BLaER1 (cell line): ENCODE measurements at regions not wholly inside any gene's neighbourhood (a gene's known extent, or its start where the extent isn't known, plus 50 kb on each side); places are given as distances from the start of the nearest gene placed in this dataset.
A peak's percentile ranks its signal among the peaks of the same experiment; 100 is the strongest.
"Not testable (repeated sequence)": the region's sequence is repeated elsewhere in the genome, so short reads cannot be mapped to it uniquely, and the experiment has no call there.

Source experiments
- H3K27ac ChIP-seq: shearing (Covaris generic); formaldehyde crosslinking; 2 replicates; pipeline ENCODE4 v1.8.1; 2022
- H3K27me3 ChIP-seq: shearing (Covaris generic); formaldehyde crosslinking; 2 replicates; pipeline ENCODE4 v1.8.1; 2022
- H3K36me3 ChIP-seq: shearing (Covaris generic); formaldehyde crosslinking; 2 replicates; pipeline ENCODE4 v1.8.1; 2022
- H3K4me1 ChIP-seq: shearing (Covaris generic); formaldehyde crosslinking; 2 replicates; pipeline ENCODE4 v1.8.1; 2022
- H3K4me2 ChIP-seq: shearing (Covaris generic); formaldehyde crosslinking; 2 replicates; pipeline ENCODE4 v1.8.1; 2022
- H3K4me3 ChIP-seq: shearing (Covaris generic); formaldehyde crosslinking; 2 replicates; pipeline ENCODE4 v1.8.1; 2022
- H3K9ac ChIP-seq: shearing (Covaris generic); formaldehyde crosslinking; 2 replicates; pipeline ENCODE4 v1.8.1; 2022
- H3K9me3 ChIP-seq: shearing (Covaris generic); formaldehyde crosslinking; 2 replicates; pipeline ENCODE4 v1.8.1; 2022
- H4K20me1 ChIP-seq: shearing (Covaris generic); formaldehyde crosslinking; 2 replicates; pipeline ENCODE4 v1.8.1; 2022
- Cebpa-rat ChIP-seq: shearing (Covaris generic); IDR thresholded peaks from 2 replicates; pipeline ENCODE4 v1.8.1; 2022

- no peaks in the 10 kb centered on the region for H3K4me1 ChIP-seq
- H3K4me3 ChIP-seq: no peak overlapping the region
- no peak for TF ChIP-seq Cebpa-rat
- H3K9ac ChIP-seq: no peak overlapping the region
- H3K27me3 ChIP-seq: no peaks in the 10 kb centered on the region
- no peaks in the 10 kb centered on the region for H4K20me1 ChIP-seq
- no peaks in the 10 kb centered on the region for H3K36me3 ChIP-seq
- no peak overlapping the region for H3K27ac ChIP-seq
- H3K9me3 ChIP-seq: no peaks in the 10 kb centered on the region
- no peak overlapping the region for H3K4me2 ChIP-seq
These were observed 889.6 kb upstream of the ADGRL4 start for GRCh38 chr1:79896140-79896539.

GRCh38 chr1:79895573-79895972, 889.0 kb upstream of the ADGRL4 start:
- Histone ChIP-seq H3K36me3 (no peaks in the 10 kb centered on the region), H3K4me2 (no peak overlapping the region), H3K27ac (no peak overlapping the region), H3K9ac (no peak overlapping the region), H3K4me1 (no peaks in the 10 kb centered on the region), H3K9me3 (no peaks in the 10 kb centered on the region), H4K20me1 (no peaks in the 10 kb centered on the region), H3K4me3 (no peak overlapping the region), H3K27me3 (no peaks in the 10 kb centered on the region)
- TF ChIP-seq Cebpa-rat: no peak

- H3K36me3 ChIP-seq, H3K9ac ChIP-seq, H3K27ac ChIP-seq, H4K20me1 ChIP-seq, H3K27me3 ChIP-seq, H3K4me2 ChIP-seq, H3K4me1 ChIP-seq, H3K4me3 ChIP-seq, H3K9me3 ChIP-seq: not testable (repeated sequence)
These were observed 887.6 kb upstream of the ADGRL4 start for GRCh38 chr1:79894129-79894528.

- no peak overlapping the region for H3K27ac ChIP-seq
- H4K20me1 ChIP-seq: no peaks in the 10 kb centered on the region
- no peak for TF ChIP-seq Cebpa-rat
- H3K4me2 ChIP-seq: no peak overlapping the region
- no peak overlapping the region for H3K4me3 ChIP-seq
- H3K9me3 ChIP-seq: peaks cover 9% of the 10 kb centered on the region
- H3K4me1 ChIP-seq: no peaks in the 10 kb centered on the region
- no peak overlapping the region for H3K9ac ChIP-seq
- H3K27me3 ChIP-seq: no peaks in the 10 kb centered on the region
- H3K36me3 ChIP-seq: no peaks in the 10 kb centered on the region
These were observed 880.5 kb upstream of the ADGRL4 start for GRCh38 chr1:79887059-79887458.

GRCh38 chr1:79885101-79885500, 878.6 kb upstream of the ADGRL4 start:
- Histone ChIP-seq H3K27ac (no peak overlapping the region), H3K9ac (no peak overlapping the region), H4K20me1 (no peaks in the 10 kb centered on the region), H3K36me3 (no peaks in the 10 kb centered on the region), H3K27me3 (no peaks in the 10 kb centered on the region), H3K4me3 (no peak overlapping the region), H3K9me3 (peaks cover 9% of the 10 kb centered on the region), H3K4me1 (no peaks in the 10 kb centered on the region), H3K4me2 (no peak overlapping the region)
- TF ChIP-seq Cebpa-rat: no peak

GRCh38 chr1:79877086-79877485, 870.6 kb upstream of the ADGRL4 start:
- Histone ChIP-seq H3K4me2 (no peak overlapping the region), H3K27me3 (no peaks in the 10 kb centered on the region), H3K9ac (no peak overlapping the region), H3K9me3 (no peaks in the 10 kb centered on the region), H4K20me1 (no peaks in the 10 kb centered on the region), H3K4me1 (peaks cover 5% of the 10 kb centered on the region; the same call in 1 of the 2 replicates), H3K36me3 (no peaks in the 10 kb centered on the region), H3K4me3 (no peak overlapping the region), H3K27ac (no peak overlapping the region)
- no peak for TF ChIP-seq Cebpa-rat

- peaks cover 5% of the 10 kb centered on the region; the same call in 1 of the 2 replicates for H3K4me1 ChIP-seq
- H3K9me3 ChIP-seq: no peaks in the 10 kb centered on the region
- TF ChIP-seq Cebpa-rat: no peak
- no peak overlapping the region for H3K9ac ChIP-seq
- no peaks in the 10 kb centered on the region for H3K36me3 ChIP-seq
- H3K27ac ChIP-seq: no peak overlapping the region
- H3K4me2 ChIP-seq: peak overlapping the region; percentile 17; the same call in 1 of the 2 replicates
- H4K20me1 ChIP-seq: no peaks in the 10 kb centered on the region
- H3K4me3 ChIP-seq: no peak overlapping the region
- H3K27me3 ChIP-seq: no peaks in the 10 kb centered on the region
These were observed 868.7 kb upstream of the ADGRL4 start for GRCh38 chr1:79875187-79875586.

GRCh38 chr1:79874289-79874688, 867.8 kb upstream of the ADGRL4 start:
- H3K9me3 ChIP-seq: no peaks in the 10 kb centered on the region

GRCh38 chr1:79859212-79859948, 852.9 kb upstream of the ADGRL4 start:
- H3K9ac ChIP-seq: no peak overlapping the region
- no peak overlapping the region for H3K27ac ChIP-seq

More at GRCh38 chr1:79874289-79874688, 867.8 kb upstream of the ADGRL4 start:
- Histone ChIP-seq H3K36me3 (no peaks in the 10 kb centered on the region), H4K20me1 (no peaks in the 10 kb centered on the region), H3K27ac (no peak overlapping the region), H3K4me1 (peaks cover 5% of the 10 kb centered on the region; the same call in 1 of the 2 replicates), H3K27me3 (no peaks in the 10 kb centered on the region), H3K4me2 (no peak overlapping the region), H3K9ac (no peak overlapping the region), H3K4me3 (no peak overlapping the region)
- TF ChIP-seq Cebpa-rat: no peak

GRCh38 chr1:79852004-79852403, 845.5 kb upstream of the ADGRL4 start:
- Histone ChIP-seq H3K4me1 (no peaks in the 10 kb centered on the region), H3K4me2 (no peak overlapping the region), H3K36me3 (no peaks in the 10 kb centered on the region), H3K4me3 (no peak overlapping the region), H3K9me3 (no peaks in the 10 kb centered on the region), H3K27ac (no peak overlapping the region), H3K9ac (no peak overlapping the region), H4K20me1 (no peaks in the 10 kb centered on the region), H3K27me3 (no peaks in the 10 kb centered on the region)
- TF ChIP-seq Cebpa-rat: no peak

More at GRCh38 chr1:79859212-79859948, 852.9 kb upstream of the ADGRL4 start:
- no peaks in the 10 kb centered on the region for H4K20me1 ChIP-seq
- no peak overlapping the region for H3K4me3 ChIP-seq
- no peaks in the 10 kb centered on the region for H3K4me1 ChIP-seq
- H3K36me3 ChIP-seq: no peaks in the 10 kb centered on the region
- no peaks in the 10 kb centered on the region for H3K9me3 ChIP-seq
- no peak for TF ChIP-seq Cebpa-rat
- no peak overlapping the region for H3K4me2 ChIP-seq
- H3K27me3 ChIP-seq: no peaks in the 10 kb centered on the region
